OCI-LY3 (cell line): ENCODE measurements at regions not wholly inside any gene's neighbourhood (a gene's known extent, or its start where the extent isn't known, plus 50 kb on each side); places are given as distances from the start of the nearest gene placed in this dataset.

Experiments
- H2AFZ ChIP-seq: fragments of 200-600, 300-600 bp; shearing (Covaris generic); 2 replicates; pipeline ENCODE4 v1.6.0; 2014; ENCODE audit warnings: antibody characterized with exemption, low read depth, low read length
- H3K27ac ChIP-seq: fragments of 200-600, 300-600 bp; sonication (generic); 2 replicates; pipeline ENCODE4 v1.5.1; 2014; ENCODE audit warnings: mild to moderate bottlenecking, low read length, moderate library complexity, mixed read lengths
- H3K27me3 ChIP-seq: fragments of 200-600, 300-600 bp; sonication (generic); 2 replicates; pipeline ENCODE4 v1.6.1; 2014; ENCODE audit warnings: low read depth, low read length, mixed read lengths
- H3K36me3 ChIP-seq: fragments of 200-600, 300-600 bp; sonication (generic); replicated peaks from 2 replicates; pipeline ENCODE3; 2014; ENCODE audit warnings: low read depth, low read length, mixed read lengths
- H3K4me1 ChIP-seq: fragments of 300-600, 200-600 bp; sonication (generic); 2 replicates; pipeline ENCODE4 v1.6.1; 2014; ENCODE audit warnings: low read length, mixed read lengths
- H3K4me2 ChIP-seq: fragments of 200-600, 300-600 bp; sonication (generic); 2 replicates; pipeline ENCODE4 v1.6.1; 2014; ENCODE audit warnings: low read length, mixed read lengths
- H3K4me3 ChIP-seq: fragments of 300-600, 200-600 bp; sonication (generic); 2 replicates; pipeline ENCODE4 v1.5.1; 2014; ENCODE audit warnings: antibody characterized with exemption, mild to moderate bottlenecking, low read length, moderate library complexity
- H3K79me2 ChIP-seq: fragments of 300-600, 200-600 bp; shearing (Covaris generic); 2 replicates; pipeline ENCODE4 v1.6.1; 2014; ENCODE audit warnings: mild to moderate bottlenecking, low read length, mixed read lengths
- H3K9ac ChIP-seq: fragments of 300-600, 200-600 bp; shearing (Covaris generic); 2 replicates; pipeline ENCODE4 v1.6.0; 2014; ENCODE audit warnings: mild to moderate bottlenecking, low read length, moderate library complexity
- H3K9me3 ChIP-seq: fragments of 200-600, 300-600 bp; shearing (Covaris generic); 2 replicates; pipeline ENCODE4 v1.6.1; 2014; ENCODE audit warnings: low read length, mixed read lengths; ENCODE audit not compliant: insufficient read depth
- H4K20me1 ChIP-seq: fragments of 200-600, 300-600 bp; sonication (generic); 2 replicates; pipeline ENCODE4 v1.6.1; 2016; ENCODE audit warnings: low read length, mixed read lengths; ENCODE audit not compliant: insufficient read depth
- CTCF ChIP-seq: fragments of 200-600, 300-600 bp; sonication (generic); IDR thresholded peaks from 2 replicates; pipeline ENCODE4 v1.5.1; 2014; ENCODE audit warnings: antibody characterized with exemption, low read length, low read depth
- EZH2phosphoT487 ChIP-seq: fragments of 200-600 bp; shearing (Covaris generic); IDR thresholded peaks from 2 replicates; pipeline ENCODE4 v1.6.1; 2018; ENCODE audit warnings: antibody characterized with exemption, mixed run types, low read depth

DNA sequence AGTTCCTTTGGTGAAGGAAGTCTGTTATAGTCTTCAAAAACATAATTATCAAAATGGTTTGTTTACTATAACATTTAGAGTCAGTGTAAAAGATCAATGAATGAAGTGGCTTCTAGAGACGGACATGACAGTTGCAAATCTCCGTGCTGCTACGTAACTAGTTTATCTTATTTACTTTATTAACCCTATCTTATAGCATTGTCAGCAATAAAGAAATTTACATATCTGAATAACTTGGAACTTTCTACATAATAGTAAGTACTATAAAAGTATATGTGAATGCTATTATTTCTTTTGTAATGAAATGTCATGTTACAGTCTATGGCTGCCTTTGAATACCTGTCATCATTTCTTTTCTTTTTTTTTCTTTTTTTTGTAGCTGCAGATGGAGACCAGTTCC is 246.8 kb downstream of the PTH2R start:
- Histone ChIP-seq H2AFZ (no peak overlapping the region), H3K4me1 (no peaks in the 10 kb centered on the region), H3K4me2 (no peak overlapping the region), H3K36me3 (no peaks in the 10 kb centered on the region), H3K27me3 (no peaks in the 10 kb centered on the region), H3K4me3 (no peak overlapping the region), H3K79me2 (no peaks in the 10 kb centered on the region), H4K20me1 (no peaks in the 10 kb centered on the region), H3K9ac (no peak overlapping the region), H3K27ac (no peak overlapping the region), H3K9me3 (no peaks in the 10 kb centered on the region)
- TF ChIP-seq EZH2phosphoT487 (no peak), CTCF (no peak)

GRCh38 chr2:208654056-208654455 is 247.5 kb downstream of the PTH2R start:
- no peak overlapping the region for H3K9ac ChIP-seq
- no peak overlapping the region for H3K27ac ChIP-seq
- H3K79me2 ChIP-seq = no peaks in the 10 kb centered on the region
- TF ChIP-seq EZH2phosphoT487 (no peak), CTCF (no peak)
- no peaks in the 10 kb centered on the region for H4K20me1 ChIP-seq
- no peak overlapping the region for H3K4me3 ChIP-seq
- no peak overlapping the region for H3K4me2 ChIP-seq
- H3K4me1 ChIP-seq = no peaks in the 10 kb centered on the region
- H3K9me3 ChIP-seq = no peaks in the 10 kb centered on the region
- H3K27me3 ChIP-seq = no peaks in the 10 kb centered on the region
- no peaks in the 10 kb centered on the region for H3K36me3 ChIP-seq
- H2AFZ ChIP-seq = no peak overlapping the region

DNA sequence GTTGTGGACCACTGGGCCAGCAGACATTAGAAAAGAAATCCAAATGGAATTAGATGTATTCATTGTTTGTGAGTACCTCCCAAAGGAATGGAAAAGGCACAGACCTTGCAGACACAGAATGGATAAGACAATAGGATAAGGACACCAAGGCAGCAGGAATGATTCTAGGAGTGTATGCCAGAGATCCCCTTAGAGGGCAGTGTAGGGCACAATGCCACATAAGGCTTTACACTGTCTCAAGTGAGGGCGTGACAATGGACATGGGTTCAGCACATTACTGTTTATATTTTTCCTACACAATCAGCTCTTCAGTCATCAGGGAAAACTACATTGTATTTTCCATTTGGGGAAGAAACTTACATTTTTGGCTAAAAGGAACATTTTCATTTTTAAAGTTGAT is 250.9 kb downstream of the PTH2R start:
- Histone ChIP-seq H4K20me1 (no peaks in the 10 kb centered on the region), H3K9ac (no peak overlapping the region), H3K9me3 (no peaks in the 10 kb centered on the region), H3K36me3 (no peaks in the 10 kb centered on the region), H3K4me3 (no peak overlapping the region), H2AFZ (no peak overlapping the region), H3K4me2 (no peak overlapping the region), H3K27ac (no peak overlapping the region), H3K27me3 (no peaks in the 10 kb centered on the region), H3K79me2 (no peaks in the 10 kb centered on the region), H3K4me1 (no peaks in the 10 kb centered on the region)
- no peak for TF ChIP-seq EZH2phosphoT487
- peak; percentile 40 for TF ChIP-seq CTCF

- no peaks in the 10 kb centered on the region for H3K79me2 ChIP-seq
- no peaks in the 10 kb centered on the region for H3K27me3 ChIP-seq
- no peak overlapping the region for H3K4me2 ChIP-seq
- H3K9ac ChIP-seq = no peak overlapping the region
- H3K27ac ChIP-seq = no peak overlapping the region
- no peak overlapping the region for H2AFZ ChIP-seq
- TF ChIP-seq CTCF (no peak), EZH2phosphoT487 (no peak)
- H3K36me3 ChIP-seq = no peaks in the 10 kb centered on the region
- H3K4me3 ChIP-seq = no peak overlapping the region
- no peaks in the 10 kb centered on the region for H3K9me3 ChIP-seq
- no peaks in the 10 kb centered on the region for H4K20me1 ChIP-seq
- no peaks in the 10 kb centered on the region for H3K4me1 ChIP-seq
These were observed 262.8 kb downstream of the PTH2R start for GRCh38 chr2:208669394-208669793.
